ENCODE measurements at regions not wholly inside any gene's neighbourhood (a gene's known extent, or its start where the extent isn't known, plus 50 kb on each side); places are given as distances from the start of the nearest gene placed in this dataset.

DNA sequence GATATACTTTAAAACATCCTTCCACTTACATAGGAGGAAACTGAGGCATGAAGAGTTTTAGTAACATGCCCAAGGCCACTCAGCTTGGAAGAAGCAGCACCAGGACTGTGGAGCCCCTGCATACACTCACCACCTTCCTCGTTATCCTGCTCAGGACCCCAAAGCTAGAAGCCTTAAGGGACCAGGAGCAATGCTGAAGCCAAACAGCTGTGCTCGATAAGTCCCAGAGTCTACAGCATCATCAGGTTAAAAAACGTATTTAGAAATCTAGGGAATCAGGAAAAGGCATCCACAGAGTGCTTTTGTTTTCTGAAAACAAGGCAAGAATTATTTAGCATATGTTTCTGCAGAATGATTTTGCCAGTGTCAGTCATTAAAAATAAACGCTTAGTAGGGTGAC, 301.7 kb upstream of the ESRRG start:
- no peak for DNase-seq (ENCODE audit: low spot score)
- TF ChIP-seq, protein P1, sequence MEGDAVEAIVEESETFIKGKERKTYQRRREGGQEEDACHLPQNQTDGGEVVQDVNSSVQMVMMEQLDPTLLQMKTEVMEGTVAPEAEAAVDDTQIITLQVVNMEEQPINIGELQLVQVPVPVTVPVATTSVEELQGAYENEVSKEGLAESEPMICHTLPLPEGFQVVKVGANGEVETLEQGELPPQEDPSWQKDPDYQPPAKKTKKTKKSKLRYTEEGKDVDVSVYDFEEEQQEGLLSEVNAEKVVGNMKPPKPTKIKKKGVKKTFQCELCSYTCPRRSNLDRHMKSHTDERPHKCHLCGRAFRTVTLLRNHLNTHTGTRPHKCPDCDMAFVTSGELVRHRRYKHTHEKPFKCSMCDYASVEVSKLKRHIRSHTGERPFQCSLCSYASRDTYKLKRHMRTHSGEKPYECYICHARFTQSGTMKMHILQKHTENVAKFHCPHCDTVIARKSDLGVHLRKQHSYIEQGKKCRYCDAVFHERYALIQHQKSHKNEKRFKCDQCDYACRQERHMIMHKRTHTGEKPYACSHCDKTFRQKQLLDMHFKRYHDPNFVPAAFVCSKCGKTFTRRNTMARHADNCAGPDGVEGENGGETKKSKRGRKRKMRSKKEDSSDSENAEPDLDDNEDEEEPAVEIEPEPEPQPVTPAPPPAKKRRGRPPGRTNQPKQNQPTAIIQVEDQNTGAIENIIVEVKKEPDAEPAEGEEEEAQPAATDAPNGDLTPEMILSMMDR (IDR thresholded peaks at IDR 0.05), result no peak
- H3K27ac ChIP-seq, result no peak overlapping the region
- H3K4me3 ChIP-seq, result no peak overlapping the region

DNA sequence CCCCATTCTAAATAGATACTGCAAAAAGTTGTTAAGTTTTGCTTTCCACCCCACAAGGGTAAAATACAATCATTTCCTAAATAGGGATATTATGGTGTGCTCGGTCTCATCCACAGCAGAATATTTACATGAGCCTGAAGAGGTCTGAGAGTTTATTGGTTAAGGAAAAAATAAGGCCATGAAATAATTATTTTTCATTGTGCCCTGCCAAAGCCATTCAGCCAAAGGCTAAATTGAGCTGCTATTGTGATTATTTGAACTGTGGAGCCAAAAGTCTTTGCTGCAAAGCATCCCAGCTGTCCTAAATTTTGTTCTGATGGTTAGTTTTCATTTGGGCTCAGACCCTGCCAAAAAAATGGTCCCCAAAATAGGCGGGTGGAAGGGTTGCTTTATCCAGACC, 298.7 kb upstream of the ESRRG start:
- Histone ChIP-seq H3K4me3 (no peak overlapping the region), H3K27ac (no peak overlapping the region)
- DNase-seq (ENCODE audit: low spot score), result no peak
- TF ChIP-seq, protein P1 (IDR thresholded peaks at IDR 0.05), result no peak

DNA sequence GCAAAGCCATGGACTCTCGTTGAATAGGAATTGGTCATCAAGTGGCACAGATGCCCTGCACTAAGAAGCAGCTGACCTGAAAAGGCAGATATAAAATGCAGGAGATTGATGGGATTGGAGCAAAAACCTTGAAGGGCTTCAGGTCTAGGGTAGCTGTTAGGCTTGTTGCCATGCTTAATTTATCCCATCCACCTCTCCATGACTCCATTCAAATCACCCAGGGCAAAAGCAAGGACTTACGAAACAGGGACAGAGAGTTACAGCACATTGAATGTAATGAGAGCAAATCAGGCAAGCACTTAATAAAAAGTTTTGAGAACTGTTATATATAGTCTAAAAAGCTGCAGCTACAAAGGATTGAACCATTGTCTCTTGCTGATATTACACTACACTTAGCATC, 298.2 kb upstream of the ESRRG start:
- Histone ChIP-seq H3K27ac (no peak overlapping the region), H3K4me3 (no peak overlapping the region)
- TF ChIP-seq, protein P1 (IDR thresholded peaks at IDR 0.05), result no peak
- no peak for DNase-seq (ENCODE audit: low spot score)

DNA sequence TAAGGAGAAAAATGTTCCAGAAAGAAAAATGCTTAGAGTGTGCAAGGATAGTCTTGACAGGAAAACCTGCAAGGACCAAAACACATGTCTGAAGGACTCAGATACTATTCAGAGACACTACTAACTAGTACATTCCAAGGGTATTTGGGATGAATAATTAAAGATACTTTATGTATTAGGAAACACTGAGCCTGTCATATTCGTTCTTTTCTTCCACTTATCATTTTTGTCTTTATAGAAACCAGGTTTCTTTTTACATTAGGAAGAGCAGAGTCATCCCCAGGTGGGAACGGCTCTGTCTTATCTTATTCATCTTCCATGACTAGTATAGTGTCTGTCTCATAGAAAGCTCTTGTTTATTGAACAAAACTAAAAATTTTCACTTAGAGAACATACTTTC, 296.2 kb upstream of the ESRRG start:
- no peak for DNase-seq (ENCODE audit: low spot score)
- Histone ChIP-seq H3K27ac (no peak overlapping the region), H3K4me3 (no peak overlapping the region)
- TF ChIP-seq, protein P1 (IDR thresholded peaks at IDR 0.05), result no peak

DNA sequence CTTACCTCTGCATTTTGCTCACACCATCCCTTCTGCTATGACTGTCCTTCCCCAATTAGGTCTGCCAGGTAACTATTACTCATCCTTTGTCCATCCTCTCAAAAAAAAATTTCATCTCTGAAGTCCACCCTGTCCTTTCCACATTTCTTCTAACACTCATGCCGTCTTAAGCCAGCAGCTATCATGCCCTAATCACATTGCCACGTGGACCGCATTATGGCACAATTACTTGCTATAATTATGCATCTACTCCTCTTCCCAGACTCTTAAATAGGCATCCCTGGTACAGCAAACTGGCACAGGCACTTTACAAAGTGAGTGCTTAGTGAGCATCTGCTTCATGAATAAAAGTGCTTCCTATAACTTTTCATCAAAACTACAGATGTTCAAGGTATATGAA, 295.4 kb upstream of the ESRRG start:
- H3K4me3 ChIP-seq, result no peak overlapping the region
- TF ChIP-seq, protein P1 (IDR thresholded peaks at IDR 0.05), result no peak

DNA sequence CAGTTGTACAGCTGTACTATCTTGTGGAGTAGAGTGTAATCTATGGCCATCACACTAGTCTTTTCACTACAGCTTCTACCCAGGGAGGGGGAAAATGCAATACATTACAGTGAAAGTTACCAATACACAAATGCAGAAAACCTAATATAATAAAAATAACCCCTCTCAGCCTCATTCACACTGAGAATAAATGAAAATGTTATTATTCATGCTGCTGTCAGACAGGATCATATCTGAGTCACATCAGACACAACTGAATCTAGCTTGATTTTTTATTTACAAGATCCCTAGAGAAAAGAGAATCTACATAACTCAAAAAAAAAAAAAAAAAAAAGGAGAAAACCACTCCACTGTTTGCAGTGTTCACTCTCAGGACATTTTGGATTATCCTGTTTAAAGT, 293.9 kb upstream of the ESRRG start:
- no peak overlapping the region for H3K27ac ChIP-seq
- no peak overlapping the region for H3K4me3 ChIP-seq
- DNase-seq (ENCODE audit: low spot score), result no peak
- TF ChIP-seq, protein P1 (IDR thresholded peaks at IDR 0.05), result no peak

More for the DNA sequence above, 295.4 kb upstream of the ESRRG start:
- DNase-seq (ENCODE audit: low spot score), result no peak
- H3K27ac ChIP-seq, result no peak overlapping the region

DNA sequence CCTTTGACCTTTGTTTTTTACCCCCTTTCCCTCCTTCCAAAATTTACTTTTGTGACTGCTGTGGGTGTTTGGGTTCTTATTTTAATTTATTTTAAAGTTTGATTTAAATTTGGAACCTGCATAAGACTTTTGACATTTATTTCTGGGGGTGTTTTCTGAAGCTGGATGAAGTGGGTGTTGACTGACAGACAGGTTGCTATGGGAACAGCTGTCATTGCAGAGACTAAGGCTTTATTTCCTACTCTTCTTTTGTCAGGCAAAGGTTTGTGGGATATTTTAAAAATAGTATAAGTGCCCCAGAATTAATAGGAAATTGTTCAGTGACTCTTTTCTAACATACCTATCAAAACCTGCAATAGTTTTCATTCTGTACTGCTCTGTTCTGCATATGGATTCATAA, 290.8 kb upstream of the ESRRG start:
- TF ChIP-seq, protein P1 (IDR thresholded peaks at IDR 0.05), result no peak
- no peak for DNase-seq (ENCODE audit: low spot score)
- no peak overlapping the region for H3K27ac ChIP-seq
- no peak overlapping the region for H3K4me3 ChIP-seq
